GM19099 (cell line): ENCODE measurements at regions not wholly inside any gene's neighbourhood (a gene's known extent, or its start where the extent isn't known, plus 50 kb on each side); places are given as distances from the start of the nearest gene placed in this dataset.

Experiments
- POLR2A ChIP-seq: IDR thresholded peaks from 3 replicates; pipeline ENCODE4 v1.6.1; 2011; ENCODE audit warnings: low read depth; ENCODE audit not compliant: insufficient read length; ENCODE audit errors: extremely low read depth

- TF ChIP-seq POLR2A, result no peak
These were observed 426.3 kb downstream of the ZFHX3 start for GRCh38 chr16:72621651-72622050.

- TF ChIP-seq POLR2A, result no peak
These were observed 427.1 kb downstream of the ZFHX3 start for GRCh38 chr16:72620853-72621252.

GRCh38 chr16:72620348-72620747 lies 427.6 kb downstream of the ZFHX3 start:
- no peak for TF ChIP-seq POLR2A

GRCh38 chr16:72615856-72616255 lies 432.1 kb downstream of the ZFHX3 start:
- TF ChIP-seq POLR2A, result no peak

GRCh38 chr16:72612718-72613117 lies 435.2 kb downstream of the ZFHX3 start:
- no peak for TF ChIP-seq POLR2A

GRCh38 chr16:72612256-72612655 lies 435.7 kb downstream of the ZFHX3 start:
- TF ChIP-seq POLR2A, result no peak

GRCh38 chr16:72609933-72610332 lies 438.0 kb upstream of the PMFBP1 start:
- TF ChIP-seq POLR2A, result no peak

GRCh38 chr16:72609066-72609465 lies 437.1 kb upstream of the PMFBP1 start:
- no peak for TF ChIP-seq POLR2A

- TF ChIP-seq POLR2A, result no peak
These were observed 432.4 kb upstream of the PMFBP1 start for GRCh38 chr16:72604375-72604774.

- TF ChIP-seq POLR2A, result no peak
These were observed 430.5 kb upstream of the PMFBP1 start for GRCh38 chr16:72602499-72602898.

- no peak for TF ChIP-seq POLR2A
These were observed 426.7 kb upstream of the PMFBP1 start for GRCh38 chr16:72598696-72599095.

GRCh38 chr16:72597938-72598337 lies 426.0 kb upstream of the PMFBP1 start:
- TF ChIP-seq POLR2A, result no peak

- no peak for TF ChIP-seq POLR2A
These were observed 424.4 kb upstream of the PMFBP1 start for GRCh38 chr16:72596373-72596772.

GRCh38 chr16:72590151-72590937 lies 418.4 kb upstream of the PMFBP1 start:
- no peak for TF ChIP-seq POLR2A

- no peak for TF ChIP-seq POLR2A
These were observed 416.6 kb upstream of the PMFBP1 start for GRCh38 chr16:72588551-72588950.

GRCh38 chr16:72576189-72576588 lies 404.2 kb upstream of the PMFBP1 start:
- TF ChIP-seq POLR2A, result no peak

GRCh38 chr16:72569677-72570076 lies 397.7 kb upstream of the PMFBP1 start:
- TF ChIP-seq POLR2A, result no peak

GRCh38 chr16:72568502-72568901 lies 396.5 kb upstream of the PMFBP1 start:
- no peak for TF ChIP-seq POLR2A

GRCh38 chr16:72566174-72566573 lies 394.2 kb upstream of the PMFBP1 start:
- no peak for TF ChIP-seq POLR2A
